SK-N-SH (cell line): ENCODE measurements at regions not wholly inside any gene's neighbourhood (a gene's known extent, or its start where the extent isn't known, plus 50 kb on each side); places are given as distances from the start of the nearest gene placed in this dataset.

Source experiments
- ELF1 ChIP-seq: IDR thresholded peaks from 2 replicates; pipeline ENCODE4 v1.4.0; 2012
- EZH2phosphoT487 ChIP-seq: fragments of 200-600 bp; sonication (generic); IDR thresholded peaks from 2 replicates; pipeline ENCODE4 v1.6.1; 2017; ENCODE audit warnings: low read depth, mixed run types, mild to moderate bottlenecking, antibody characterized with exemption, moderate library complexity, borderline replicate concordance
- MXI1 ChIP-seq: IDR thresholded peaks from 2 replicates; pipeline ENCODE4 v1.6.1; 2012; ENCODE audit warnings: mild to moderate bottlenecking, low read depth, low read length, improper control_type of control experiment
- NFIC ChIP-seq: IDR thresholded peaks from 2 replicates; pipeline ENCODE4 v1.4.0; 2012; ENCODE audit warnings: borderline replicate concordance
- RAD21 ChIP-seq: IDR thresholded peaks from 2 replicates; pipeline ENCODE4 v1.6.1; 2012; ENCODE audit warnings: mild to moderate bottlenecking, low read length
- TCF12 ChIP-seq: IDR thresholded peaks from 2 replicates; pipeline ENCODE4 v1.4.0; 2012
- YY1 ChIP-seq: IDR thresholded peaks from 2 replicates; pipeline ENCODE4 v1.4.0; 2012; ENCODE audit warnings: low read depth, mild to moderate bottlenecking
- TF ChIP-seq, protein P1 (sequence below): IDR thresholded peaks from 2 replicates; pipeline ENCODE4 v1.4.0; 2012; ENCODE audit warnings: low read depth, borderline replicate concordance
- TF ChIP-seq, protein P2 (sequence below): fragments of 200-600 bp; sonication (generic); IDR thresholded peaks from 2 replicates; pipeline ENCODE4 v1.6.1; 2017; ENCODE audit warnings: antibody characterized with exemption, mild to moderate bottlenecking, moderate library complexity

DNA sequence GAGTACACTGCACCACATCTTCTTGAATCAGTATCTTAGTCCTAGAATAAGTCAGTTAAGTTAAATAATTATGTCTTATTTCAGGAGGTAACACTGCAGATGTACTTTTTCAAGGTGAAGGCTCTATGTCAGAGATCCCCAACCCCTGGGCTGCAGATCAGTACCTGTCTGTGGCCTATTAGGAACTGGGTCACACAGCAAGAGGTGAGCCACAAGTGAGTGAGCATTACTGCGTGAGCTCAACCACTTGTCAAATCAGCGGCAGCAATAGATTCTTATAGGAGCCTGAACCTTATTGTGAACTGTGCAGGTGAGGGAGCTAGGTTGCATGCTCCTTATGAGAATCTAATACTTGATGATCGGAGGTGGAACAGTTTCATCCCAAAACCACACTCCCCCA lies 851.9 kb upstream of the ALCAM start:
- TF ChIP-seq YY1: no peak
- TF ChIP-seq, protein P1, sequence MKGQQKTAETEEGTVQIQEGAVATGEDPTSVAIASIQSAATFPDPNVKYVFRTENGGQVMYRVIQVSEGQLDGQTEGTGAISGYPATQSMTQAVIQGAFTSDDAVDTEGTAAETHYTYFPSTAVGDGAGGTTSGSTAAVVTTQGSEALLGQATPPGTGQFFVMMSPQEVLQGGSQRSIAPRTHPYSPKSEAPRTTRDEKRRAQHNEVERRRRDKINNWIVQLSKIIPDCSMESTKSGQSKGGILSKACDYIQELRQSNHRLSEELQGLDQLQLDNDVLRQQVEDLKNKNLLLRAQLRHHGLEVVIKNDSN: no peak
- no peak for TF ChIP-seq MXI1
- TF ChIP-seq TCF12: no peak
- TF ChIP-seq, protein P2, sequence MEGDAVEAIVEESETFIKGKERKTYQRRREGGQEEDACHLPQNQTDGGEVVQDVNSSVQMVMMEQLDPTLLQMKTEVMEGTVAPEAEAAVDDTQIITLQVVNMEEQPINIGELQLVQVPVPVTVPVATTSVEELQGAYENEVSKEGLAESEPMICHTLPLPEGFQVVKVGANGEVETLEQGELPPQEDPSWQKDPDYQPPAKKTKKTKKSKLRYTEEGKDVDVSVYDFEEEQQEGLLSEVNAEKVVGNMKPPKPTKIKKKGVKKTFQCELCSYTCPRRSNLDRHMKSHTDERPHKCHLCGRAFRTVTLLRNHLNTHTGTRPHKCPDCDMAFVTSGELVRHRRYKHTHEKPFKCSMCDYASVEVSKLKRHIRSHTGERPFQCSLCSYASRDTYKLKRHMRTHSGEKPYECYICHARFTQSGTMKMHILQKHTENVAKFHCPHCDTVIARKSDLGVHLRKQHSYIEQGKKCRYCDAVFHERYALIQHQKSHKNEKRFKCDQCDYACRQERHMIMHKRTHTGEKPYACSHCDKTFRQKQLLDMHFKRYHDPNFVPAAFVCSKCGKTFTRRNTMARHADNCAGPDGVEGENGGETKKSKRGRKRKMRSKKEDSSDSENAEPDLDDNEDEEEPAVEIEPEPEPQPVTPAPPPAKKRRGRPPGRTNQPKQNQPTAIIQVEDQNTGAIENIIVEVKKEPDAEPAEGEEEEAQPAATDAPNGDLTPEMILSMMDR: no peak
- TF ChIP-seq RAD21: no peak
- no peak for TF ChIP-seq NFIC
- no peak for TF ChIP-seq EZH2phosphoT487
- TF ChIP-seq ELF1: no peak
